ENCODE measurements at regions not wholly inside any gene's neighbourhood (a gene's known extent, or its start where the extent isn't known, plus 50 kb on each side); places are given as distances from the start of the nearest gene placed in this dataset.

DNA sequence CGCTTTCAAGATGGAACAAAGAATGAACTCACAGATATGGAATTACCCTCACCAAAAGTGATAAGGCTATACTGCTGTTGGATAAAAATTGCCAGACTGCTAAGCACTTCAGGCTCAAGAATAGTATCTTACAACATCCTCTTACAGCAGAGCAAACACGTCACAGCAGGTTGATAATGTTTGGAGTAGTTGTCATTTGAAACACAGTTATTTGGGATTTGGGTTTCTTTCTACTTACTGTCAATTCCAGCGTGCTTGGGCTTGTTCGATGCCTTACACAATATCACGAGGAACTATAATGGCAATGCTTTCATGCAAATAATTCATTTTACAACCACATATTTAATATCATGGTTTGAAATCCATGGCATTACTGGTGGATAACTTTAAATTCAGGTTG lies 1223.7 kb upstream of the AGA start:
- TF ChIP-seq, protein P1, sequence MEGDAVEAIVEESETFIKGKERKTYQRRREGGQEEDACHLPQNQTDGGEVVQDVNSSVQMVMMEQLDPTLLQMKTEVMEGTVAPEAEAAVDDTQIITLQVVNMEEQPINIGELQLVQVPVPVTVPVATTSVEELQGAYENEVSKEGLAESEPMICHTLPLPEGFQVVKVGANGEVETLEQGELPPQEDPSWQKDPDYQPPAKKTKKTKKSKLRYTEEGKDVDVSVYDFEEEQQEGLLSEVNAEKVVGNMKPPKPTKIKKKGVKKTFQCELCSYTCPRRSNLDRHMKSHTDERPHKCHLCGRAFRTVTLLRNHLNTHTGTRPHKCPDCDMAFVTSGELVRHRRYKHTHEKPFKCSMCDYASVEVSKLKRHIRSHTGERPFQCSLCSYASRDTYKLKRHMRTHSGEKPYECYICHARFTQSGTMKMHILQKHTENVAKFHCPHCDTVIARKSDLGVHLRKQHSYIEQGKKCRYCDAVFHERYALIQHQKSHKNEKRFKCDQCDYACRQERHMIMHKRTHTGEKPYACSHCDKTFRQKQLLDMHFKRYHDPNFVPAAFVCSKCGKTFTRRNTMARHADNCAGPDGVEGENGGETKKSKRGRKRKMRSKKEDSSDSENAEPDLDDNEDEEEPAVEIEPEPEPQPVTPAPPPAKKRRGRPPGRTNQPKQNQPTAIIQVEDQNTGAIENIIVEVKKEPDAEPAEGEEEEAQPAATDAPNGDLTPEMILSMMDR (IDR thresholded peaks at IDR 0.05), result no peak
- no peak for TF ChIP-seq EP300 (IDR thresholded peaks at IDR 0.05)
- no peak for TF ChIP-seq POLR2AphosphoS5 (IDR thresholded peaks at IDR 0.05)
- TF ChIP-seq POLR2A (IDR thresholded peaks at IDR 0.05), result no peak
